Lung (tissue), 11 donors: ENCODE measurements at regions not wholly inside any gene's neighbourhood (a gene's known extent, or its start where the extent isn't known, plus 50 kb on each side); places are given as distances from the start of the nearest gene placed in this dataset.

Experiments used
- ATAC-seq: fragments of 200-7000 bp; cut with Tn5 transposase; one replicate; pipeline ENCODE4 v1.9.1; 2020; ENCODE audit warnings: moderate number of reproducible peaks; ENCODE audit not compliant: insufficient read depth, low FRiP score
- DNase-seq, 3 donors: peaks; one replicate each; pipeline ENCODE4 v3.0.0-alpha.2; 2013 to 2017
- H3K27ac ChIP-seq, 2 donors: one replicate each; pipeline ENCODE4 v1.5.1; 2013; ENCODE audit warnings: mild to moderate bottlenecking in 2 of 2, moderate library complexity in 2 of 2, control low read depth in 1 of 2, inconsistent platforms in 1 of 2, low read depth in 1 of 2, low read length in 1 of 2
- H3K27me3 ChIP-seq, 3 donors: one replicate each; pipeline ENCODE4 v1.5.1; 2013; ENCODE audit warnings: low read length in 2 of 3; ENCODE audit not compliant: control insufficient read depth in 3 of 3, insufficient read depth in 3 of 3
- H3K36me3 ChIP-seq, 4 donors: one replicate each; pipeline ENCODE4 v1.5.1; 2013; ENCODE audit warnings: low read length in 4 of 4, mild to moderate bottlenecking in 1 of 4, moderate library complexity in 1 of 4; ENCODE audit not compliant: control insufficient read depth in 4 of 4, insufficient read depth in 4 of 4
- H3K4me1 ChIP-seq, 5 donors: one replicate each; pipeline ENCODE4 v1.5.1; 2013; ENCODE audit warnings: low read length in 5 of 5, mild to moderate bottlenecking in 2 of 5, moderate library complexity in 1 of 5; ENCODE audit not compliant: control insufficient read depth in 5 of 5, insufficient read depth in 5 of 5
- H3K4me3 ChIP-seq: one replicate; pipeline ENCODE4 v1.5.1; 2013; ENCODE audit warnings: mild to moderate bottlenecking, control low read depth, moderate library complexity
- H3K9ac ChIP-seq, 2 donors: one replicate each; pipeline ENCODE4 v1.5.1; 2013; ENCODE audit warnings: low read length in 2 of 2, control low read depth in 1 of 2; ENCODE audit not compliant: insufficient read depth in 1 of 2
- H3K9me3 ChIP-seq, 4 donors: one replicate each; pipeline ENCODE4 v1.5.1; 2013; ENCODE audit warnings: low read length in 3 of 4, mild to moderate bottlenecking in 1 of 4, moderate library complexity in 1 of 4; ENCODE audit not compliant: control insufficient read depth in 4 of 4, insufficient read depth in 3 of 4
- CTCF ChIP-seq: IDR thresholded peaks from 2 replicates; pipeline ENCODE4 v1.5.1; 2012; ENCODE audit warnings: mild to moderate bottlenecking; ENCODE audit errors: control extremely low read depth, extremely low read depth
- WGBS, 2 donors: extraction: QIAGEN DNeasy Blood & Tissue Kit; methylation state at CpG; one replicate each; pipeline ENCODE4 v1.1.7; 2013; 5-methylcytosine and 5-hydroxymethylcytosine counted together
- donor health status: control.
- donor health status: control.
- donor health status: Bipolar disorder and iron deficiency.
- donor health status: healthy.
- donor health status: DM: yes; HTN: yes; CAD: no.

GRCh38 chr17:79174193-79174765 is 99.7 kb downstream of the ENGASE start:
- Histone ChIP-seq H3K9ac (no peak overlapping the region), H3K9me3 (peaks cover 0 to 6% (median 0%) of the 10 kb centered on the region in 4 donors), H3K27ac (no peak overlapping the region), H3K4me1 (peaks cover 0 to 7% (median 0%) of the 10 kb centered on the region in 5 donors), H3K36me3 (no peaks in the 10 kb centered on the region), H3K4me3 (no peak overlapping the region), H3K27me3 (peaks cover 0 to 24% (median 0%) of the 10 kb centered on the region in 3 donors)
- no peak for ATAC-seq
- 88 to 92% methylated on average over 10 of the region's 10 CpGs for WGBS, 2 donors
- no peak for TF ChIP-seq CTCF
- DNase-seq, result no peak

GRCh38 chr17:79171188-79171587 is 96.6 kb downstream of the ENGASE start:
- no peak overlapping the region for H3K27ac ChIP-seq
- no peak for TF ChIP-seq CTCF
- no peaks in the 10 kb centered on the region for H3K36me3 ChIP-seq
- H3K9ac ChIP-seq, result no peak overlapping the region
- no peaks in the 10 kb centered on the region for H3K9me3 ChIP-seq
- 41 to 43% methylated on average over 13 of the region's 13 CpGs for WGBS, 2 donors
- H3K27me3 ChIP-seq, result peaks cover 0 to 10% (median 0%) of the 10 kb centered on the region in 3 donors
- ATAC-seq, result no peak
- DNase-seq, result peak; percentile 87 to 92 (median 89)
- H3K4me1 ChIP-seq, result peaks cover 0 to 7% (median 0%) of the 10 kb centered on the region in 5 donors
- H3K4me3 ChIP-seq, result no peak overlapping the region

- no peak for ATAC-seq
- TF ChIP-seq CTCF, result no peak
Observed at GRCh38 chr17:79169861-79170260, 95.2 kb downstream of the ENGASE start.

DNA sequence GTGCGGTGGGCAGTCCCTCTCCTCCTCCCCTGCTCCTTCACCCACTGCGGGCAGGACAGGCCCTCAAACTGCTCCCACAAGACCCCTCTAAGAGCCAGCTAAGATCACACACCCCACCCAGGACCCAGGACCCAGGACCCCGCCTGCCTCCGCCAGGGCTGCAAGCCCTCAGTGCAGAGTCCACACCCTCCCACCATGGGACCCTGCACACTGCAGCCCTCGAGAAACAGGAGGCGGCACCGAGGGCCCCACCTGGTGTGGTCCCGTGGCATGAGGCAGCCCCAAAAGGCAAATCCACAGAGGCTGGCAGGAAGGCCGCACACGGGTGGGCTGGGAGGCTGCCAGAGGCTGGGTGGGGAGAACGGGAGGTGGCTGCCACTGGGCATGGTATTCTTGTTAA is 94.7 kb downstream of the ENGASE start:
- no peak for TF ChIP-seq CTCF
- H3K9me3 ChIP-seq, result no peaks in the 10 kb centered on the region
- WGBS, 2 donors, result 75 to 77% methylated on average over 11 of the region's 11 CpGs
- ATAC-seq (no peak), DNase-seq (no peak)
- H3K27me3 ChIP-seq, result peaks cover 0 to 14% (median 0%) of the 10 kb centered on the region in 3 donors
- no peaks in the 10 kb centered on the region for H3K36me3 ChIP-seq
- no peak overlapping the region for H3K4me3 ChIP-seq
- H3K27ac ChIP-seq, result no peak overlapping the region
- H3K9ac ChIP-seq, result no peak overlapping the region
- H3K4me1 ChIP-seq, result peaks cover 0 to 7% (median 0%) of the 10 kb centered on the region in 5 donors

More at GRCh38 chr17:79169861-79170260, 95.2 kb downstream of the ENGASE start:
- peaks cover 0 to 14% (median 0%) of the 10 kb centered on the region in 3 donors for H3K27me3 ChIP-seq
- 75 to 83% methylated on average over 6 of the region's 6 CpGs for WGBS, 2 donors
- no peaks in the 10 kb centered on the region for H3K9me3 ChIP-seq
- no peak for DNase-seq
- no peak overlapping the region for H3K27ac ChIP-seq
- H3K36me3 ChIP-seq, result no peaks in the 10 kb centered on the region
- peaks cover 0 to 7% (median 0%) of the 10 kb centered on the region in 5 donors for H3K4me1 ChIP-seq
- H3K4me3 ChIP-seq, result no peak overlapping the region
- H3K9ac ChIP-seq, result no peak overlapping the region
